Gastroesophageal sphincter (tissue), 4 donors: ENCODE measurements at regions not wholly inside any gene's neighbourhood (a gene's known extent, or its start where the extent isn't known, plus 50 kb on each side); places are given as distances from the start of the nearest gene placed in this dataset.

Experiments
- ATAC-seq: fragments of 150-250 bp; one replicate; pipeline ENCODE4 v1.9.1; 2016; ENCODE audit warnings: mild to moderate bottlenecking, moderate library complexity
- H3K27ac ChIP-seq, 4 donors: fragments of 200-600 bp; sonication (generic) in 3 of 4; 1 replicate in 3 of 4; 2 replicates in 1 of 4; pipeline ENCODE4 v1.5.1; 2016 to 2019
- H3K27me3 ChIP-seq: fragments of 200-600 bp; sonication (generic); one replicate; pipeline ENCODE4 v1.5.1; 2019
- H3K36me3 ChIP-seq, 2 donors: fragments of 200-600 bp; sonication (generic); one replicate each; pipeline ENCODE4 v1.5.1; 2019; ENCODE audit warnings: control low read depth in 1 of 2
- H3K4me1 ChIP-seq, 3 donors: fragments of 200-600 bp; sonication (generic); 1 replicate in 2 of 3; 2 replicates in 1 of 3; pipeline ENCODE4 v1.5.1; 2016 to 2019; ENCODE audit warnings: control low read depth in 2 of 3
- H3K4me3 ChIP-seq, 2 donors: fragments of 200-600 bp; sonication (generic); one replicate each; pipeline ENCODE4 v1.5.1; 2019; ENCODE audit warnings: mild to moderate bottlenecking in 1 of 2, moderate library complexity in 1 of 2
- H3K9me3 ChIP-seq, 3 donors: fragments of 200-600 bp; sonication (generic); one replicate each; pipeline ENCODE4 v1.5.1; 2017 to 2019; ENCODE audit warnings: control low read depth in 2 of 3
- CTCF ChIP-seq, 4 experiments: fragments of 200-600 bp in 2 of 4; fragments of 450-650 bp in 2 of 4; sonication (generic) in 1 of 4; IDR thresholded peaks; one replicate each; pipeline ENCODE4 v1.5.1; 2017 to 2019; ENCODE audit warnings: antibody characterized with exemption in 4 of 4, mild to moderate bottlenecking in 2 of 4, moderate library complexity in 2 of 4
- EP300 ChIP-seq: sonication (generic); formaldehyde crosslinking; IDR thresholded peaks from one replicate; pipeline ENCODE4 v1.6.1; 2017; ENCODE audit warnings: antibody characterized with exemption, mild to moderate bottlenecking
- POLR2A ChIP-seq, 2 donors: fragments of 450-650 bp; IDR thresholded peaks; one replicate each; pipeline ENCODE4 v1.6.1; 2017; ENCODE audit warnings: antibody characterized with exemption in 2 of 2, mild to moderate bottlenecking in 2 of 2, moderate library complexity in 1 of 2
- POLR2AphosphoS5 ChIP-seq: sonication (generic); formaldehyde crosslinking; IDR thresholded peaks from one replicate; pipeline ENCODE4 v1.6.1; 2017; ENCODE audit warnings: antibody characterized with exemption
- WGBS, 2 donors: methylation state at CpG; one replicate each; pipeline ENCODE4 v1.1.5; 2018; ENCODE audit warnings: low coverage in 1 of 2; 5-methylcytosine and 5-hydroxymethylcytosine counted together

- Histone ChIP-seq H3K9me3 (no peaks in the 10 kb centered on the region), H3K4me3 (no peak overlapping the region), H3K27me3 (no peaks in the 10 kb centered on the region), H3K27ac (no peak overlapping the region), H3K36me3 (no peaks in the 10 kb centered on the region), H3K4me1 (no peaks in the 10 kb centered on the region)
- 29 to 41% methylated on average over 4 to 5 of the region's 5 CpGs for WGBS, 2 donors
- ATAC-seq: no peak
- no peak for TF ChIP-seq POLR2AphosphoS5
- no peak for TF ChIP-seq POLR2A (IDR thresholded peaks at IDR 0.05)
- no peak for TF ChIP-seq EP300
- no peak for TF ChIP-seq CTCF (IDR thresholded peaks at IDR 0.05)
Observed at GRCh38 chr10:15451137-15452094, 80.3 kb upstream of the FAM171A1 start.

GRCh38 chr10:15448598-15448997 lies 77.5 kb upstream of the FAM171A1 start:
- 94 to 98% methylated on average over 7 to 9 of the region's 9 CpGs for WGBS, 2 donors
- Histone ChIP-seq H3K27me3 (no peaks in the 10 kb centered on the region), H3K36me3 (no peaks in the 10 kb centered on the region), H3K27ac (no peak overlapping the region), H3K4me1 (no peaks in the 10 kb centered on the region), H3K4me3 (no peak overlapping the region), H3K9me3 (no peaks in the 10 kb centered on the region)
- ATAC-seq: no peak
- TF ChIP-seq EP300 (no peak), CTCF (IDR thresholded peaks at IDR 0.05) (no peak), POLR2A (IDR thresholded peaks at IDR 0.05) (no peak), POLR2AphosphoS5 (no peak)

- no peaks in the 10 kb centered on the region for H3K9me3 ChIP-seq
- H3K4me1 ChIP-seq: peaks cover 0 to 5% (median 0%) of the 10 kb centered on the region in 3 donors
- no peak overlapping the region for H3K27ac ChIP-seq
- WGBS, 2 donors: 50 to 80% methylated on average over 1 of the region's 1 CpG
- TF ChIP-seq CTCF (IDR thresholded peaks at IDR 0.05): no peak
- no peak for TF ChIP-seq POLR2AphosphoS5
- TF ChIP-seq EP300: no peak
- no peak for TF ChIP-seq POLR2A (IDR thresholded peaks at IDR 0.05)
- H3K27me3 ChIP-seq: no peaks in the 10 kb centered on the region
- no peaks in the 10 kb centered on the region for H3K36me3 ChIP-seq
- no peak overlapping the region for H3K4me3 ChIP-seq
- ATAC-seq: no peak
Observed at GRCh38 chr10:15445006-15445390, 73.9 kb upstream of the FAM171A1 start.

GRCh38 chr10:15444105-15445005 lies 73.3 kb upstream of the FAM171A1 start:
- no peaks in the 10 kb centered on the region for H3K9me3 ChIP-seq
- no peaks in the 10 kb centered on the region for H3K27me3 ChIP-seq
- H3K36me3 ChIP-seq: no peaks in the 10 kb centered on the region
- ATAC-seq: no peak
- H3K4me3 ChIP-seq: no peak overlapping the region
- WGBS, 2 donors: 57 to 60% methylated on average over 6 of the region's 8 CpGs
- no peak overlapping the region for H3K27ac ChIP-seq
- H3K4me1 ChIP-seq: peaks cover 0 to 11% (median 0%) of the 10 kb centered on the region in 3 donors
- TF ChIP-seq CTCF (IDR thresholded peaks at IDR 0.05): no peak
- TF ChIP-seq POLR2AphosphoS5: no peak
- no peak for TF ChIP-seq POLR2A (IDR thresholded peaks at IDR 0.05)
- TF ChIP-seq EP300: no peak
